ENCODE measurements at regions not wholly inside any gene's neighbourhood (a gene's known extent, or its start where the extent isn't known, plus 50 kb on each side); places are given as distances from the start of the nearest gene placed in this dataset.

DNA sequence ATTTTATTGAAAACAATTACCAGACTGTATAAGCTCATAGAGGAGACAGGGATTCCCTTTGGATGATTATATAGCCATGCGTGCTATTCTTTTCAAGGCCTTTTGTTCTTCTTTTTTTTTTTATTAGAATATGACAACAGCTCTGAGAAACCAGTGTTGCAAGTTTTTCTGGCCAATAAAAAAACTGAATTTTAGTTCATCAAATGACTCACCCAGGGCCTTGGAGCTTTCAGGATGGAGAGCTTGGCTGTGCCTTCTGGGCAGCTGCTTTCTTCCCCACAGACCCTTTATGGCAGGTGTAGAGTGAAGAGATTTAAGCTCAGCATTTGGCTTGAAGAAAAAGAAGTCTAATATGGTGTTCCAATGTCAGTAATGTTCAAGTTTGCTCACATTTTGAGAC is 497.9 kb upstream of the FANCL start:
- DNase-seq, result no peak

DNA sequence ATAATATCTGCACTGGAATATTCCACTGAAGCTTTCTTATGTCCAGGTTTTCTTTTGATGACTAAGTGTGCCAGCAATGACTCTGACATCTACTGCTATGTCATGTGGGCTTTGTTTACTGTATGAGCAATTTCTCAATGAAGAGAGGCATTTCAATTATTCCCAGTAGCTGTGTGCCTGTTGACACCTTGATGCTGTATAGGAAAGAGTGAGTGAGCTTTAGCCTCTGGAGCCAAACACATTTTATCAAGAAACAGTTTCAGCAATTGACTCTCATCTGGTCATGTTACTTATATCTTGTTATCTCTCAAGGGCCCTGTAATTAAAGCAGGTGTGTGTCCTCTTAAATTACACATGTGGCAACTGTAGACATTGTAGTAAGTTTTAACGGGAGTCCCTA is 493.2 kb upstream of the FANCL start:
- peak; percentile 9 for DNase-seq

DNA sequence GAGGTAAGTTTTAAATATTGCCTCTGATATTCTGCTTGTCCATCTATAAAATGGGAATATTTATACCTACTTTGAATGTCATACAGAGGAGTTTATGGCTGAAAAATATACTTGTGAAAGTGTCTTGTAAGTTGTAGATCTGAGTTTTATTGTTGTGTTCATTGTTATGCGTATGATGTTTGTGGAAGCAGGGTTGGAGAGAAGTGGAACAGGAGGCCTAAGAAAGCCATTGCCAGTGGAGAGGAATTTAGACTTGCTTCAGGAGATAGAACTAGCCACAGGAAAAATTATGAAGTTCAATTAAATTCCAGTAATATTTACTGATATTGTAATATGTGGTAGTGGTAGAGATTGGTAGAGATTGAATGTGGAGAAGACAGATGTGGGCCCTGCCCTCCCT is 491.9 kb upstream of the FANCL start:
- DNase-seq, result no peak

- DNase-seq, result no peak
Observed at GRCh38 chr2:58731488-58731869, 490.4 kb upstream of the FANCL start.

DNA sequence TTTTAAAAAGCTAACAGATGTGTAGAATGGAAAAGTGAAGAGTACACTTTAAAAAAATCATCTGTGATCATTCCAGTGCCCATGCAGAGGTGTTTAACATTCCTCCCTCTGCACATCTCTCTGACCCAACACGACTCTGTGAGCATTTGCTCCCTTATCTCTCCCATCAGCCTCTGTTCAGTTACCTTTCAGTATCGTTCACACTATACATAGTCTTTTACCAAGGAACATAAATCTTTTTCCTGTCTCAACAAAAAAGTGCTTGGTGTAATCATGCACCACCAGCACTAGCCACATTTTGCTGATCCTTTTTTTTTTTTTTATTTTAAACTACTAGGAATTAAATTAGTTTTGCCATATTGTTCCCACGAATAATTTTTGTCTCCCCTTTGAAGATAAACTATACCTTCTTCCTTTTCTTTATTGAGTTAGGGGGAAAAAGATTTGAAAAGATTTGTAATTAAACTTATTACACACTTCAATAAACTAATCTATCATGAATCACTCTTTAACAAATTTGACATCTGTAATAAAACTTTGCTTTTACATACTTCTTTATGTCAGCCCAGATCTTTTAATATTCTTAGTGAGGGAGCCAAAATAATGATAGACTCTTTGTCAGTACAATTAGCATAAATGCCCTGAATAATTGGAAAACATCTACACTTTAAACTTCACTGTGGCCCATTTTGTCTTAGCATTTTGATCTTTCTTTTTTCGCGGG is 489.8 kb upstream of the FANCL start:
- no peak for DNase-seq

DNA sequence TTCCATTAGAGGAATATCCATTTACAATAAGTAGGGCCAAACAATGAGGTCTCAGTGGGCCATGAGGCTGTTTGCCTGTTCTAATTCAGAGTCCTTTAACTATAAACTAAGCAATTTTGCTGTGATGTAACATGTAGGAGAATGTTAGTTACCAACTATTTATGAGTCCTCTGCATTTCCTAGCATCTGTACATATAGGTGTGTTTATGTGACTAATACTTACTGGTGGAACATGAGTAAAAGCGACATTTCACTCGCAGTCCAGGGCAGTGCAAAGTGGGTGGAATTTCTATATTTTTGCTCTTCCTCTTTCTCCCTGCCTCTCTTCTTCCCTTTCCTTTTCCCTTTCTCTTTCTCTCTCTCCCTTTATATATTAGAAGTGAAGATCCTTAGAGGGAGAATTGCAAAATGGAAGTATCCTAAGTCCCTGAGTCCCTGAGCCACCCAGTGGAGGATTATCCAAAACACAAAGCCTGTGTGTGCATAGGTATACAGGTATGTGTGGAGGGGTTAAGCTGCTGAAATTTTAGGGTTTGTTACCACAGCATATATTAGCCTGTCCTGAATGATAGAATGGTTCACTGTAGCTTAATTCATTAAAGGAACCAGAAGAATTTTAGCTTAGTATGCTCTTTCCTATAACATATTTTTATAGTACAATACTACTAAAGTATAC is 487.0 kb upstream of the FANCL start:
- DNase-seq, result no peak

GRCh38 chr2:58721912-58722591 is 480.9 kb upstream of the FANCL start:
- no peak for DNase-seq

- DNase-seq, result no peak
Observed at GRCh38 chr2:58720770-58721697, 479.9 kb upstream of the FANCL start.

DNA sequence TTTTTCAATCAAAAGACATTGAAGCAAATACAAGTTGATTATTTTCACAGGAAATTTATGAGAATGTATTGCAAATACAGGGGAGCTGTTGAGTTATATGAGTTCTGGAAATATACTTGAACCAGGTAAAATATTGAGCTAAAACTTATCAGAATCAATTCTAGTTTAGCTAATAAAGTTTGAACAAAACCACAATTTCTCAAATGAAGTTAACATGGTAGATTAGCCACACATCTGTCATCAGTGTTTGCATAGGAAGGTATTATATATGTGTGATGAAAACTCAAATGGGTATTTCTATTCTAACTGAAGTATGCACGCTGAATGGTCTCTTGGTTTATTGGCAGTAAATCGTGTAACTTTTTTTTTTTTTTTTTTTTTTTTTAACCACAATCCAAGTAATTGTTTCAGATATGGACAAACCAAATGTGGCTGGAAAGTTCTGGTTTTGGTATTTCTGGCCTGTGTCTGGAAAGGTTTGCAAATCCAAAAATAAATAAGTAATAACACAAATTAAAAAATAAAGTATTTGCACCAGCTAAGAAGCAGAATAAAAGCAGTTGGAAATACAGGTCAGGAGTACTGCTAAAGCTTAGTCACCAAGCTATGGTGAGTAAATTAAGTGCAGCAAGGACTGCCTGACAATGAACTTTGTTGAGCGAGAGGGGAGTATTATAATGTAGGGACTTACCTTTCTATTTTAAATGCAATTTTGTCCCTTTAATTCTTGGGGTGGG is 479.1 kb upstream of the FANCL start:
- no peak for DNase-seq

- DNase-seq, result no peak
Observed at GRCh38 chr2:58715344-58715743, 474.2 kb upstream of the FANCL start.

- DNase-seq, result no peak
Observed at GRCh38 chr2:58714238-58714637, 473.1 kb upstream of the FANCL start.

DNA sequence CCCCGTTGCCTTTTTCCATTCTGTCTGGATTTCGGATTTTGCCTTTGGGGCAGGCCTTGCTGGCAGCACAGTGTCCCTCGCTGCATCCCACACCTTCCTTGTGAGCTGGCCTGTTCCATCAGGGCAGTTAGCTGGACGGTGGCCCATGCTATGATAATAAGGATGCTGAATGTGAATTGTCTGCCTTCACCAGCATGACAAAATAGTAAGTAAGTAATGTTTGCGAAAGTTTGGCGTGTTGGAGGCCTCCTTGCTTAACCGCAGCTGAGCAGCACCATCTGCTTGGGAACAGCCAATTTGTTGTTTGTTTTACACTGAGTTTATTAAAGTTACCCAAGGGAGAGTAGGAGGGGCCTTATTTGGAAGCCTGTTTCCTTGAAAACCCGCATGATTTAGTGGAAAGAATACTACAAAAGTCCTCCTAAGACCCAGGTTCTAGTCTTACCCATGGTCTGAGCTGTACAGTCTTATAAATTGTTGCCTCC is 469.7 kb upstream of the FANCL start:
- DNase-seq, result no peak

GRCh38 chr2:58709687-58710354 is 468.7 kb upstream of the FANCL start:
- DNase-seq, result no peak

GRCh38 chr2:58709274-58709673 is 468.1 kb upstream of the FANCL start:
- DNase-seq, result no peak

- no peak for DNase-seq
Observed at GRCh38 chr2:58708565-58708964, 467.4 kb upstream of the FANCL start.

DNA sequence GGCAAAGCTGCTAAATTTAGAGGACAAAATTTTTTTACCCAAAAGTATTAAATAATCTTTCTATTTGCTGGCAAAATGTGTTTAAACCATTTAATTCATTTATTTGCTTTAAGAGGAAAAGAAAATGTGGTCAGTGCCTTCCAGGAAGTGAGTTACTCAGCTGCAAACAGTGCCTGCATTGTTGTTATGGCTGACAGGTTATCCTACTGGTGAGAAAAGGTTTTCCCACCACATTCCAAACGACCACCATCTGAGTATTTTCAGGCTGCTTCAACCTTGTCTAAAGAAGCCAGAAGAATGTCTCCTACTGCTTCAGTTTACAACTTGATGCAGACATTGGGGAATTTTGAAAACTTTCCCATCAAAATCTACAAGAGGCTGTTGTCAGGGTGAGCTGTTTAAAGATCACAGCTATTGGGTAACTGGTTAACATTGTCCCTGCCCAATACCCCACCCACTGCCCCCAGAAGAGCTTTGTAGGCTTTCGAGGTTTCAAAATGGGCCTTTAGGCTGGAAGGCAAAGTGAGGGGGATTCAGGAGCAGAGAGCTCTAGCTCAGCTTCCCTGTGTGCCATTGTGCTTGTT is 461.3 kb upstream of the FANCL start:
- peak; percentile 8 for DNase-seq

GRCh38 chr2:58701688-58702301 is 460.7 kb upstream of the FANCL start:
- no peak for DNase-seq

DNA sequence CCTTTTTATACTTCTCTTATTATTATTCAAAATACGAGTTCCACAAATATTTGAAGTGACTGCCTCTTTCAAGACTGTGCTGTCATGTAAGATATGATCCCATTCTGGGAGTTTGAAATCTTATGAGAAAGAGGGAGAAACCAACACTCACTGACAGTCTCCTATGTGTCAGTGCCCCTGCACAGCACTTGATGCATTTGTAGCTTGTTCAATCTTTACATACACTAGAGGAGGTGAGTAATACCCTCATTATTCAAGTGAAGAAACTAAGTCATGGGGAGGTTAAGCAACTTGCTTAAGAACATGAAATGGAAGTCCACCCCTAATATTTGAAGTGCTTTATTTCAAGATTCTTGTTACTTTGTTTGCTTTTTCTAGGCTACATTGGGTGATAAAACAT is 459.5 kb upstream of the FANCL start:
- DNase-seq, result no peak

GRCh38 chr2:58699411-58699810 is 458.3 kb upstream of the FANCL start:
- DNase-seq, result no peak

DNA sequence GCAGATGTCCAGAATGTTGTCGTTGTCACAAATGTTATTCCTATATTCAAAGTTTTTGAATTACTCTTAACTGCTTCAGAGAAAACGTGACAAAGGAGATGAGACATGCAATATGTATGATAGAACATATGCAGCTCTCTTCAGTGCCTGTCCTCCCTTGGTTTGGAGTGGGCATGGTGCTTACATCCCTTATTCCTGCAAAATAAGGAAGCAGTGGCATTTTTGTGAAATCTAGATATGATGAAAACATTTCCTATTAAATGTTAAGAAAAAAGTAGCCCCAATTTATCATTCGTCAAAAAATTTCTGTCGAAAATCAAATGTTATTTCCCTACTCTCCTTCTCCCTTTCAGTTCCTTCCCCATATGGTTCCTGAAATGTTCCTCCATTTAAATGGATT is 457.5 kb upstream of the FANCL start:
- DNase-seq, result no peak
